Neural progenitor cell (in vitro differentiated cells): ENCODE measurements at regions not wholly inside any gene's neighbourhood (a gene's known extent, or its start where the extent isn't known, plus 50 kb on each side); places are given as distances from the start of the nearest gene placed in this dataset.

Experiments
- EZH2 ChIP-seq: fragments of 200-600 bp; sonication (generic); IDR thresholded peaks from 2 replicates; pipeline ENCODE4 v1.6.1; 2017; ENCODE audit warnings: antibody characterized with exemption, mild to moderate bottlenecking, moderate library complexity
- EZH2phosphoT487 ChIP-seq: fragments of 200-600 bp; sonication (generic); IDR thresholded peaks from 2 replicates; pipeline ENCODE4 v1.6.1; 2017; ENCODE audit warnings: antibody characterized with exemption

DNA sequence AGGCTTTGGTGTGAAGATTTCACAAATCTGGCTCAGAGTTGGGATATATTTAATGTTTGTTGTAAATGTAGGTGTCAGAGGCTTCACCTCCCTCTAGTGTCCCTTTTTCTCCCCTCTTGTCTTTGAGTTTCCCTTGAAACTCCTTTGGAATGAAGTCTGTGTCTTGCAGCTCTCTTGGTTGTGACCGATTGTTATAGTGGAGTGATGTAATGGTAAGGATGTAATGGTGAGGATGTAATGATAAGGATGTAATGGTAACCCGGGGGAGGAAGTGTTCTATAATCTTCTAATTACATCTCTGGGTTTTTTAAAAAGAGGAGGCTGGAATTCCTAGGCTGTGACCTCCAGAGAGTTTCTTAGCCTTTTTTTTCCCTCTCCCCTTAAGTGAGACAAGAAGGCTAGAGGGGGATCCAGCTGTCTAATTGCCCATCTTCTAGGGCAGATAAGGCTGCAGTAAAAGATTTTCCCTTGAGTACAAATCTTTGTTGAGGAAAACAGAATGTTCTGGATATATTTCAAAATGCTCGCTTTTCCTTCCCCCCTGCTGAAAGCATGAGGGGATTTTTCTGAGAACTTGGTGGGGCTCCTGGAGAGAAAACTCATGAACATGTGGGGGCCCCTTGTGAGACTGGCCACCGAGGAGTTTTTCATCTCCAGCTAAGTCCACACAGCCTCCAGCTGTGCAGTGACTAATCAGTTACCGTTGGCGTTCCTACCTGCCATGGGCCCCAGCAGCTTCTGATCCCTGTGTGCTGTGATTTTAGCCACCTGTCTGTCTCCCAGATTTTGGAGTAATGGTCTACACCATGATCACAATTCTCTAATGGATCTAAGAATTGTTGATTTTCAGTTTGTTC, 156.7 kb upstream of the PMEPA1 start:
- no peak for TF ChIP-seq EZH2
- no peak for TF ChIP-seq EZH2phosphoT487
